ENCODE measurements at regions not wholly inside any gene's neighbourhood (a gene's known extent, or its start where the extent isn't known, plus 50 kb on each side); places are given as distances from the start of the nearest gene placed in this dataset.
"Not testable (repeated sequence)": the region's sequence is repeated elsewhere in the genome, so short reads cannot be mapped to it uniquely, and the experiment has no call there.

GRCh38 chr22:25492841-25493734 is 71.4 kb upstream of the GRK3 start:
- no peak for DNase-seq

- DNase-seq = no peak
Observed at GRCh38 chr22:25493794-25494193, 70.7 kb upstream of the GRK3 start.

GRCh38 chr22:25494774-25495173 is 69.7 kb upstream of the GRK3 start:
- no peak for DNase-seq

- no peak for DNase-seq
Observed at GRCh38 chr22:25495285-25495684, 69.2 kb upstream of the GRK3 start.

- DNase-seq = no peak
Observed at GRCh38 chr22:25496396-25497064, 67.9 kb upstream of the GRK3 start.

- no peak for DNase-seq
Observed at GRCh38 chr22:25497181-25497641, 67.3 kb upstream of the GRK3 start.

GRCh38 chr22:25497716-25498115 is 66.8 kb upstream of the GRK3 start:
- DNase-seq = no peak

- DNase-seq = not testable (repeated sequence)
Observed at GRCh38 chr22:25500671-25501070, 63.8 kb upstream of the GRK3 start.

GRCh38 chr22:25504017-25504416 is 60.5 kb upstream of the GRK3 start:
- not testable (repeated sequence) for DNase-seq

- DNase-seq = no peak
Observed at GRCh38 chr22:25508161-25508560, 56.3 kb upstream of the GRK3 start.

- no peak for DNase-seq
Observed at GRCh38 chr22:25508761-25509321, 55.6 kb upstream of the GRK3 start.

GRCh38 chr22:25509374-25509791 is 55.1 kb upstream of the GRK3 start:
- no peak for DNase-seq

- DNase-seq = no peak
Observed at GRCh38 chr22:25510876-25511275, 53.6 kb upstream of the GRK3 start.

- DNase-seq = no peak
Observed at GRCh38 chr22:25511725-25512124, 52.8 kb upstream of the GRK3 start.

GRCh38 chr22:25514436-25515180 is 49.9 kb upstream of the GRK3 start:
- DNase-seq = no peak
